T47D (cell line): ENCODE measurements at regions not wholly inside any gene's neighbourhood (a gene's known extent, or its start where the extent isn't known, plus 50 kb on each side); places are given as distances from the start of the nearest gene placed in this dataset.

Source experiments
- DNase-seq, 2 experiments: peaks; one replicate each; pipeline versions ENCODE4 v3.0.0 to v3.0.0-alpha.2; 2011 to 2012; ENCODE audit warnings: low read depth in 1 of 2, low spot score in 1 of 2
- JUND ChIP-seq: IDR thresholded peaks from 2 replicates; pipeline ENCODE4 v1.6.1; 2012; ENCODE audit warnings: low read depth
- in situ Hi-C: cut with HindIII; loops from 2 replicates; pipeline ENCODE4 v1.10.0; 2016; ENCODE audit warnings: low sequenced_read_pairs, low pct_unique_long_range_greater_than_20kb

DNA sequence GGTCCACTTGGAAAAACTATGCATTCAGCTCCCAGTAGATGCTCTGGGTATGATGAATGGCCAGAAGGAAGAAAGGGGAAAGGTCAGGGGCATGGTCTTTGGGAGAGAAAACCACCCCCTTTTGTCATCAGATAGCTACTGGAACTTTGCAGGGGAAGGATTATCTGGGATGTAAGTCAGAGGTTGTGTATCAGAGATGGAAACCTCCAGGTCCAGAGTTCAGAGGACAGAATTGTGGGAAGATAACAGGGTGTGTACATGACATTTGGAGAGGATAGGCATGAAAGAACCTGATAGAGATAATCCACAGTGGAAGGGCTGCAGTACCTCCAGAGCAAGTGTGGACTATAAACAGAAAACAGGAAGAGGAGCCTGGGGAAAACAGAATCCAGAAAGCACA lies 262.7 kb downstream of the SPRY1 start:
- in situ Hi-C loops, result no loop called here
- no peak for TF ChIP-seq JUND
- DNase-seq, result no peak

DNA sequence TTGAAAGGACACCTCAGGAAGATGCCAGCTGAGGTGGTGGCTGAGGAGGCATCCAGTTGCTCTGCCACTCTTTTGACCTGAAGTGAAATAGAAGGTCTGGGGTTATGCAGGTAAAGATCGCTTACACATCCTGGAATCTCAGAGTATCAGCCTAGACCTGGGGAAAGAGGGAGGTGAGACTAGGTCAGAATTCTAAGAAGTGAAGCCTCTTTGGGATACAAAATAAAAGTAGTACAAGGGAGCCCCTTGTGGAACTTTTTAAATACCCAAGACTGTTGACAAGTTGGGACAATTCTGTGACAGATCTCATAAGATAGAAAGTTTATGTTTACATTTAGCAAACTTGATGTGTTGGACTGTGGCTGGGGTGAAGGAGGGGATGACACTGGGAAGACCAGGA lies 263.1 kb downstream of the SPRY1 start:
- peak in 1 of 2 experiments; percentile 50 for DNase-seq
- in situ Hi-C loops, result no loop called here
- TF ChIP-seq JUND, result no peak

DNA sequence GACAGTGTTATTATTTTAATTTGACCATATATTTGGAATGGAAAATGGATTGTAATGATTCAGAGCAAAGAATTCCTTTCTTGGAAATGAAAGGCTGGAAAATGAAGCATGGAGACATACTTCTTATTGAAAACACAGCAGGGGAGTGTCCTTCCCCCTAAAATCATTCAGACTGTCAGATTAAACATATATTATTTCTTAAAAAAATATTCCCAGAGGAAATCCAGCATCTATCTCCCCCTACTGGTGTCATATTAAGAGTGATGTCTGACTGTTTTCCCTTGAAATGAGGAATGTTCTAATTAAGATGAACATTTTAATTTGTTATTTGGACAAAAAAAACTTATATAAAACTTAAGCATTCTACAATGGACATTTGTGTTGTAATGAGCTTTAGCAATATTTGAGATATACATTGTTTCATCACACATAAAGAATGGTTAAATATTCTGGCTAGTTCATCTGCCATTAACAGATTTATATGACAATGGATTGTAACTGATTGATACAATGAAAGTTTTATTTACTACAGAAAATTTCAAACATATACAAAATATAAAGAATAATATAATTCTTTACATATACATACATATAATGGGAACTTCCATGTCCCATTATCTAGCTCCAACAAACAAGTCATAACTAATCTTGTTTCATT lies 264.6 kb downstream of the SPRY1 start:
- TF ChIP-seq JUND, result no peak
- in situ Hi-C loops, result no loop called here
- peak in 1 of 2 experiments; percentile 30 for DNase-seq

DNA sequence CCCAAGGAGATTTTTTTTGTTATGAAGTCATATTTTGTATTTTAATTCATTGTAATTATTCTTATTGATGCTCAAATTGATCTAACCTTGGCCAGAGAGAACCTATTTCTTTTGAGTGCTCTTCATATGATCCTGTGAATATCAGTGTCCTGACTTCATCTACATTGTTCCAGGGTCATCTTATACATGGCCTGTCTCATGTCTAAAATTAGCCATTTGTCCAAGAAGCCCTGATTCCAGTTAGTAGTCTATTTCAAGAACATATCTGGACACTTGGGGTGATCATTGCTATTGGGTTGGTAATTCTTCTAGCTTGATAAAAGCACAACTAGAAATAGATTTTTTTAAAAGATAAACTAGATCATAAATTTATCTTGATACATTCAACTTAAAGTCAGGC lies 266.2 kb downstream of the SPRY1 start:
- no peak for TF ChIP-seq JUND
- DNase-seq, result no peak
- in situ Hi-C loops, result no loop called here

DNA sequence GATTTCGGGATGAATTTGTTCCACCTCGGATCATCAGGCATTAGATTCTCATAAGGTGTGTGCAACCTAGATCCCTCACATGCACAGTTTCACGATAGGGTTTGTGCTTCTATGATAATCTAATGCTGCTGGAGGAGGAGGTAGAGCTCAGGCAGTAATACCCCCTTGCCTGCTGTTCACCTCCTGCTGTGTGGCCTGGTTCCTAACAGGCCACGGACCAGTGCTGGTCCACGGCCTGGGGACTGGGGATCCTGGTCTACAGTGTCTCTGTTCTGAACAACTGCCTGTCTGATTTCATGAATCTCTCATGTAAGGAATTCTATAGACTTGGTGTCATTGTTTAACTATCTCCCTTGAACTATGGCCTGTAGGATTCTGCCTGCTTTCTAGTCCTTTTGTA lies 269.9 kb downstream of the SPRY1 start:
- DNase-seq, result no peak
- TF ChIP-seq JUND, result no peak
- in situ Hi-C loops, result no loop called here

DNA sequence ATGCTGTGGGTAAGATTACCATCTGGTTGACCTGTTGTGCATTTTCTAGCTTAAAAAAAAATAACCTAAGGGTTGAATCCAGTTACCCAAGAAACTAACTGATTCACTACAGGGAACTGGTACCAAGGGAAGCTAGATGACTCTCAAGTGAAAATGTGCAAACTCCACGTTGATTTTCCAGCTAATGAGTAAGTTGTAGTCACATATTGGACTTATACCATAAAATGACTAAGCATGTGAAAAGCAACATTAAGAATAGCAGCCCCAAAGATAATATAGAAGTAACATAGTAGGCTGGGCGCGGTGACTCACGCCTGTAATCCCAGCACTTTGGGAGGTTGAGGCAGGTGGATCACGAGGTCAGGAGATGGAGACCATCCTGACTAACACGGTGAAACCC lies 270.9 kb downstream of the SPRY1 start:
- no peak for DNase-seq
- TF ChIP-seq JUND, result no peak
- in situ Hi-C loops, result no loop called here

GRCh38 chr4:123667991-123668390 lies 271.4 kb downstream of the SPRY1 start:
- TF ChIP-seq JUND, result no peak
- no peak for DNase-seq
- in situ Hi-C loops, result no loop called here

- in situ Hi-C loops, result no loop called here
- DNase-seq, result no peak
- TF ChIP-seq JUND, result no peak
These were observed 275.2 kb downstream of the SPRY1 start for GRCh38 chr4:123671636-123672404.

- TF ChIP-seq JUND, result no peak
- DNase-seq, result no peak
- in situ Hi-C loops, result no loop called here
These were observed 276.4 kb downstream of the SPRY1 start for GRCh38 chr4:123672987-123673386.

DNA sequence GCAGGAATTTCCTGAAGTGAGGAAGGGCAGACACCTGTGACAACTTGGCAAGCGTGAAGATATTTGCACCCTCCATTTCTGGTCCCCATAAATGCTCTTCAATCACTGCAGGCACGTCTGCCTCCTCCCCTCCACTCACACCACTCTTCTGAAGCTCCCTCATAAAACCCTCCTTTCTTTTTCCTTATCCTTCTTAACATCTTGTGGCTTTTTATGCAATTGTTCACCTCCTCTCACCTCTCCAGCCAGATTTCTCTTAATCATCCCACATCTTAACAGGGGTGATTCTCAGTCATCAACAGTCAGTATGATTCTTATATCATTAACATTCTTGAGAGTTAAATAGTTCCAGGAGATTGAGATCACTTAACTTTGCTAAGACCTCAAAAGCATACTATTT lies 277.4 kb downstream of the SPRY1 start:
- DNase-seq, result no peak
- in situ Hi-C loops, result no loop called here
- TF ChIP-seq JUND, result no peak

DNA sequence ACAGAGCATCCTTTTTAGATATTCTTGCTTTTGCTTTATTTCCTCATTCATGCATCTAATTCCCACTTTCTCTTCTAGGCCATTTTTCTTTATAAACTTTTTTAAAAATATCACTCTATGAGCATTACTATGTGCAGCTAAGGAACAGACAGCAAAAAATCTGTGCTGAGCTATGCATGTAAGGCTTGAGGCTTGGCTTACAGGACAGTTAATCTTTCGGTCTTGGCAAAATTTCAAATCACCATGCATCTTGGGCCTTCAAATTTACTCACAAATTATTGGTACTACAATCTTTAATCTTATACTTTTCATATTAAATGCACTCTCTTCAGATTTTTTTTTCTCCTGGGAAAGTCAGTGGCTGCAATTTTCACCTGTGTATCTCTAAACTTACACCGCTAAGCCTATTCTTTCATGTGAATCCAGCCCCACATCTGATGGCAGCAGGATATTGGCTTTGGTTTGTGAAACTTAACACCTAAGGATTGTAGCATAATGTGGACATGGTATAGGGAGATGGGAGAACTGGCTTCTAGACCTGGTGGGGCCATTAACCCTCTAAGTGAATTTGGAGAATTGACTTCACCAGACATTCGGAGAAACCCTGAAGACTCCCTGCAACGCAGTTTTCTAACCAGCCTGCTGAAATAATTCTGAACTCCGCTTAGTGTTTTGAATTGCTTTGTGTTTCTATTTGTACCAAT lies 278.3 kb downstream of the SPRY1 start:
- DNase-seq, result no peak
- no peak for TF ChIP-seq JUND
- in situ Hi-C loops, result no loop called here

DNA sequence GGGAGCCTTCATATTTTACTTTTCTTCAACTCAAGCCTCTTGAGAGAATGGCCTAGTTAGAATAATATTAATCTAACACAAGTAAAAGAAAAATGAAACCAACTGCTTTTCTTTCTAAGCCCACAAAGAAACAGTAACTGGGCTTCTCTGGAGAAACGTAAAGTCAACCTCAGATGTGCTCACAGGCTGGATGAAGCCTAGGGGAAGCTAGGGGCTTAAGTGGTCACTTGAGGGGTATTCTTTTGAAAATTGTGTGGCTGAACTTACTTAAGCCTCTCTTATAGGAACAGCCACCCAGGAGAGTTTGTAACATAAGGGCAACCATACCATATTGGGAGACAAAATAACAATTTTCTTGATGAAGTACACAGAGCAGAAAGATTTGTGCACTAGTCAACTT lies 279.0 kb downstream of the SPRY1 start:
- no peak for DNase-seq
- in situ Hi-C loops, result no loop called here
- TF ChIP-seq JUND, result no peak
